Fibroblast of lung (primary cell): ENCODE measurements at regions not wholly inside any gene's neighbourhood (a gene's known extent, or its start where the extent isn't known, plus 50 kb on each side); places are given as distances from the start of the nearest gene placed in this dataset.

Source experiments
- DNase-seq, 2 donors: peaks; one replicate each; pipeline versions ENCODE4 v3.0.0 to v3.0.0-alpha.2; 2010; ENCODE audit warnings: low read depth in 2 of 2
- H2AFZ ChIP-seq: 2 replicates; pipeline ENCODE4 v1.5.1; 2012; ENCODE audit warnings: low read length, control low read depth, inconsistent platforms
- H3K27ac ChIP-seq: 2 replicates; pipeline ENCODE4 v1.5.1; 2011; ENCODE audit warnings: low read length, control low read depth; ENCODE audit not compliant: insufficient read depth
- H3K27me3 ChIP-seq: 2 replicates; pipeline ENCODE4 v1.5.1; 2011; ENCODE audit warnings: mild to moderate bottlenecking, low read length; ENCODE audit not compliant: control insufficient read depth, insufficient read depth
- H3K36me3 ChIP-seq: 2 replicates; pipeline ENCODE4 v1.5.1; 2011; ENCODE audit warnings: low read length; ENCODE audit not compliant: control insufficient read depth, insufficient read depth
- H3K4me1 ChIP-seq: 2 replicates; pipeline ENCODE4 v1.5.1; 2011; ENCODE audit warnings: low read length; ENCODE audit not compliant: control insufficient read depth, insufficient read depth; ENCODE audit errors: extremely low read depth
- H3K4me2 ChIP-seq: 2 replicates; pipeline ENCODE4 v1.5.1; 2011; ENCODE audit warnings: low read length, control low read depth; ENCODE audit not compliant: insufficient read depth; ENCODE audit errors: extremely low read depth
- H3K4me3 ChIP-seq, 4 experiments: fragments of 200-600 bp in 1 of 4; sonication (generic) in 1 of 4; replicated peaks in 1 of 4; 2 replicates each; pipeline ENCODE4 v1.5.1; 2011 to 2016; ENCODE audit warnings: low read length in 4 of 4, low read depth in 3 of 4, mild to moderate bottlenecking in 3 of 4, control low read depth in 2 of 4, inconsistent platforms in 1 of 4, mixed read lengths in 1 of 4; ENCODE audit not compliant: insufficient read depth in 1 of 4; ENCODE audit errors: control extremely low read depth in 1 of 4
- H3K79me2 ChIP-seq: 2 replicates; pipeline ENCODE4 v1.5.1; 2012; ENCODE audit warnings: mild to moderate bottlenecking, low read length, inconsistent platforms; ENCODE audit not compliant: control insufficient read depth, insufficient read depth
- H3K9ac ChIP-seq: 2 replicates; pipeline ENCODE4 v1.5.1; 2011; ENCODE audit warnings: mild to moderate bottlenecking, low read length, control low read depth; ENCODE audit not compliant: insufficient read depth
- H3K9me3 ChIP-seq: 2 replicates; pipeline ENCODE4 v1.5.1; 2012; ENCODE audit warnings: low read depth, low read length; ENCODE audit not compliant: control insufficient read depth, insufficient read depth
- H4K20me1 ChIP-seq: 2 replicates; pipeline ENCODE4 v1.5.1; 2011; ENCODE audit warnings: low read length; ENCODE audit not compliant: control insufficient read depth, insufficient read depth; ENCODE audit errors: extremely low read depth
- EZH2 ChIP-seq: IDR thresholded peaks from 2 replicates; pipeline ENCODE4 v1.5.1; 2012; ENCODE audit warnings: low read length, control low read depth, mild to moderate bottlenecking; ENCODE audit errors: missing control alignments
- TF ChIP-seq, protein P1 (sequence below), 2 donors: IDR thresholded peaks in 1 of 2; conservative IDR thresholded peaks in 1 of 2; 1 replicate in 1 of 2; 2 replicates in 1 of 2; pipeline ENCODE4 v1.5.1; 2011 to 2012; ENCODE audit warnings: low read length in 2 of 2, control low read depth in 1 of 2, inconsistent platforms in 1 of 2, low read depth in 1 of 2, mild to moderate bottlenecking in 1 of 2

DNA sequence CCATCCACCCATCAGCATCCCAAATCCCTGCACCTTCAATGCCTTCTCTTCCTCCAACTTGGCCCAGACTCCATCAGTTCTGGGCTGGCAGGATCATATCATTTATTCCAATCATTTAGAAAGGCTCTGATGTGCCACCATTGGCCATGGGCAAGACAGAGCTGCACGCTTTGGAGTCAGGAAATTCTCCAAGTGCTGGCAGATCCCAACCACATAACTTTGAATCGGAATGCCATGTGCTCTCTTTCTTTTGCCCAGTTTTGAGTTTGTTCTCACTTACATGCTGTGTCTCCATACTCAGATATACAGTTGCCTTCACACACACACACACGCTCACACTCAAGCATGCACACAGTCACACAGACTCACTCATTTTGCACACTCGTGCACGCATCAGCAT lies 85.7 kb upstream of the GHITM start:
- Histone ChIP-seq H3K27ac (no peak overlapping the region), H2AFZ (no peak overlapping the region), H4K20me1 (no peaks in the 10 kb centered on the region), H3K9me3 (no peaks in the 10 kb centered on the region), H3K4me3 (no peak overlapping the region), H3K4me1 (no peaks in the 10 kb centered on the region), H3K36me3 (no peaks in the 10 kb centered on the region), H3K79me2 (no peaks in the 10 kb centered on the region), H3K4me2 (no peak overlapping the region), H3K9ac (no peak overlapping the region), H3K27me3 (no peaks in the 10 kb centered on the region)
- no peak for TF ChIP-seq EZH2
- TF ChIP-seq, protein P1, sequence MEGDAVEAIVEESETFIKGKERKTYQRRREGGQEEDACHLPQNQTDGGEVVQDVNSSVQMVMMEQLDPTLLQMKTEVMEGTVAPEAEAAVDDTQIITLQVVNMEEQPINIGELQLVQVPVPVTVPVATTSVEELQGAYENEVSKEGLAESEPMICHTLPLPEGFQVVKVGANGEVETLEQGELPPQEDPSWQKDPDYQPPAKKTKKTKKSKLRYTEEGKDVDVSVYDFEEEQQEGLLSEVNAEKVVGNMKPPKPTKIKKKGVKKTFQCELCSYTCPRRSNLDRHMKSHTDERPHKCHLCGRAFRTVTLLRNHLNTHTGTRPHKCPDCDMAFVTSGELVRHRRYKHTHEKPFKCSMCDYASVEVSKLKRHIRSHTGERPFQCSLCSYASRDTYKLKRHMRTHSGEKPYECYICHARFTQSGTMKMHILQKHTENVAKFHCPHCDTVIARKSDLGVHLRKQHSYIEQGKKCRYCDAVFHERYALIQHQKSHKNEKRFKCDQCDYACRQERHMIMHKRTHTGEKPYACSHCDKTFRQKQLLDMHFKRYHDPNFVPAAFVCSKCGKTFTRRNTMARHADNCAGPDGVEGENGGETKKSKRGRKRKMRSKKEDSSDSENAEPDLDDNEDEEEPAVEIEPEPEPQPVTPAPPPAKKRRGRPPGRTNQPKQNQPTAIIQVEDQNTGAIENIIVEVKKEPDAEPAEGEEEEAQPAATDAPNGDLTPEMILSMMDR (conservative IDR thresholded peaks at IDR 0.05 in 1 of 2, IDR thresholded peaks at IDR 0.05 in 1 of 2; ENCODE audit: low read depth in 1 of 2, low read length in 2 of 2) = no peak
- no peak for DNase-seq

DNA sequence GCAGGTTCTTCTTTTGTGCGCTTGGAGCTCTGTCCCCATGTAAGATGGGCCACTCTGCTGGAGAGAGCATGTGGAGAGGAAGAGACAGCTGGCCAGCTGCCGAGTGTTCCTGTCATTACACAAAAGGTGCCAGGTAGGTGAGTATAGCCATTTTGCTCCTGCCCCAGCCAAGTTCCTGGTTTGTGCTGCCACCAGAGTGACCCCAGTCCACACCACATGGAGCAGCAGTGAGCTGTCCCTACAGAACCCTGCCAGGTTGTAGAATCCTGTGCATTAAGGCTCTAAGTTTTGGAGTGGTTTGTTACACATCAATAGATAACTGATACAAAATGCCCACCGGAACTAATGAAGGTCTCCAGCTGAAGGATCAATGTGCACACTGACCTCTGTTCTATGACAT lies 84.6 kb upstream of the GHITM start:
- TF ChIP-seq, protein P1 (conservative IDR thresholded peaks at IDR 0.05 in 1 of 2, IDR thresholded peaks at IDR 0.05 in 1 of 2; ENCODE audit: low read depth in 1 of 2, low read length in 2 of 2) = no peak
- no peak for TF ChIP-seq EZH2
- Histone ChIP-seq H3K4me3 (no peak overlapping the region), H3K4me2 (no peak overlapping the region), H3K27me3 (no peaks in the 10 kb centered on the region), H3K27ac (no peak overlapping the region), H4K20me1 (no peaks in the 10 kb centered on the region), H3K79me2 (no peaks in the 10 kb centered on the region), H3K9ac (no peak overlapping the region), H3K36me3 (no peaks in the 10 kb centered on the region), H3K9me3 (no peaks in the 10 kb centered on the region), H2AFZ (no peak overlapping the region), H3K4me1 (no peaks in the 10 kb centered on the region)
- no peak for DNase-seq

DNA sequence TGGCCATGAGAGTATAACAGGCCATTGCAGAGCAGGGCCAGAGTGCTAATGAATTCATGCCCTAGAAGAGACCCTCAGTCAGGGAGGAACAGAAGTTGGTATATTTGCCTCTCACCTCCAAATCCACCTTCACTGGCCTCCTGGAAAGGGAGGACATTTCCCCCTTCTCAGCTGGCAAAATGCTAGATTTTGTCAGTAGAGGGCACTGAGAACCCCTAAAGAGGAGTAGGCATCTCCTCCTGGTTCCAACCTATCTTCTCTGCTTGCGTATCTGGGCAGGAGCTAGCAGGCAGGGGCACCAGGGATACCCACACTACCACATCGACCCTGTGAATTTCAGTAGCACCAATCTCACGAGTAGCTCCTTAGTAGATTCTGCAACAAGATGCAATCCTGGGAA lies 79.8 kb upstream of the GHITM start:
- no peak for TF ChIP-seq EZH2
- TF ChIP-seq, protein P1 (conservative IDR thresholded peaks at IDR 0.05 in 1 of 2, IDR thresholded peaks at IDR 0.05 in 1 of 2; ENCODE audit: low read depth in 1 of 2, low read length in 2 of 2) = no peak
- Histone ChIP-seq H3K4me3 (no peak overlapping the region), H3K4me2 (no peak overlapping the region), H3K79me2 (no peaks in the 10 kb centered on the region), H3K4me1 (no peaks in the 10 kb centered on the region), H3K36me3 (no peaks in the 10 kb centered on the region), H3K27ac (no peak overlapping the region), H3K27me3 (no peaks in the 10 kb centered on the region), H3K9me3 (no peaks in the 10 kb centered on the region), H4K20me1 (no peaks in the 10 kb centered on the region), H3K9ac (no peak overlapping the region), H2AFZ (no peak overlapping the region)
- no peak for DNase-seq
